NOMO-1 treated with DMSO at 0.1 percent for 48 hours (cell line): ENCODE measurements at regions not wholly inside any gene's neighbourhood (a gene's known extent, or its start where the extent isn't known, plus 50 kb on each side); places are given as distances from the start of the nearest gene placed in this dataset.
A peak's percentile ranks its signal among the peaks of the same experiment; 100 is the strongest.
"Not testable (repeated sequence)": the region's sequence is repeated elsewhere in the genome, so short reads cannot be mapped to it uniquely, and the experiment has no call there.

Experiments used
- DNase-seq: peaks from one replicate; lab custom pipeline; 2025; ENCODE audit not compliant: unreplicated experiment; lab: John Stamatoyannopoulos, UW

DNA sequence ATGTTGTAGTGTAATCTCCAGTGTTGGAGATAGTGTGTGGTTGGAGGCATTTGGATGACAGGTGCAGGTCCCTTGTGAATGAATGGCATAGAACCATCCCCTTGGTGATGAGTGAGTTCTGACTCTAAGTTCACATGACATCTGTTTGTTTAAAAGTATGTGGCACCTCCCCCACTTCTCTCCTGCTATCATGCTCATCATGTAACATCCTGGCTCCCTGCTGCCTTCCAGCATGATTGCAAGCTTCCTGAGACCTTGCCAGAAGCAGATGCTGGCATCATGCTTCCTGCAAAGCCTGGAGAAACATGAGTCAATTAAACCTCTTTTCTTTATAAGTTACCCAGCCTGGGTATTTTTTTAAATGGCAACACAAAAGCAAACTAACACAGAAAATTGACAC is 499.0 kb upstream of the SEMA3D start:
- no peak for DNase-seq

DNA sequence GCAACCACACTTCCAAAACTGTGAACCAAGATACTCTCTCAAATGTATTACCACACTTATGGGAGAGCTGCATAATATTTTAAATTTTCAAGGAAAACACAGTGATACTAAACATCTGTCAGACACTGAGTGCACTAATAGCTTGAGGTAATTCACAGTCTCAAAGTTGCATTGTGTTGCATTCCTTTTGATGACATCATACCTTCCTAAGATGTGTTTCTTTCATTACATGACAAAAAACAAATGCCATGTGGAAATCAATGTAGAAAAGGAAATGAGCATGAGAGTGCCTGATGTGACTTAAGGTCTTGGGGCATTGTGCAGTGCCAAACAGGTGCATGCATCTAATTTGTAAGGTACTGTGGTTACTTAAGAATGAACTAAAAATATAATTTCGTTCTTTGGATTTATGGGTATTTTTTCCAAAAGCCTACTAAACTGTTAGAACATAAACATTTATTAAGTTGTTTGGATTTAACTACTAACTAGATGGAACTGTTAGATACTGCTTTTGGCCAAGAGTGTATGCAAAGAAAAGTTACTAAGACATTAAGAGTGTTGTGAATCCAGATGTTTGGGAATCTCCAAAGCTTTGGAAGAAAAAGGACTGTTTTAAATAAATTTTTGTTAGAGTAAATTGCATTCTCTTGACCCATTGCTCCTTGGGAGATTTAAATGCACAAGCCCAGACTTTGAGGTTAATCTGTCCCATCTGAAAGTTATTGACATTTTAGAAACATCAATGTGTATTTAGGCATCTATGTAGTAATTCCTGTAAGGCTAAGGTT is 496.2 kb upstream of the SEMA3D start:
- no peak for DNase-seq

DNA sequence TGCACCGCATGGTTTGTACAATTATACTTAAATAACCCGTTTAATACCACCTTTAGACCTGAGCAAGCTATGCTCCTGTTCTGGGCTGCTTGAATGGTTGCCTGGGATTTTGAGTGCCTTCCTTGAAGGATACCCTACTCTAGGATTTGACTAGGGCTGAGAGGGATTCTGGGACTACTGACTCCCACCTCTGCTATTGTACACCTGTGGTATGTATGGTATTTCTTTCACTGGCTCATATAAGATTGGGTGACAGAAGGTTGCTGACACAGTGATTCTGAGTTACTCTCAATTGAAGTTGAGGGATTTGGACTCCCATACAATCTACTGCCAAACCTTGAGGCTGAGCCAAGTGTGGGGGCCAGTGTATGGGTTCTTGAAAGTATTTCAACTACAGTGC is 494.4 kb upstream of the SEMA3D start:
- no peak for DNase-seq

DNA sequence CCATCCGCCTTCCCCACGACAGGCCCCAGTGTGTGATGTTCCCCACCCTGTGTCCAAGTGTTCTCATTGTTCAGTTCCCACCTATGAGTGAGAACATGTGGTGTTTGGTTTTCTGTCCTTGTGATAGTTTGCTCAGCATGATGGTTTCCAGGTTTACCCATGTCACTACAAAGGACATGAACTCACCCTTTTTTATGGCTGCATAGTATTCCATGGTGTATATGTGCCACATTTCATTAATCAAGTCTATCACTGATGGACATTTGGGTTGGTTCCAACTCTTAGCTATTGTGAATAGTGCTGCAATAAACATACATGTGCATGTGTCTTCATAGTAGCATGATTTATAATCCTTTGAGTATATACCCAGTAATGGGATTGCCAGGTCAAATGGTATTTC is 488.2 kb upstream of the SEMA3D start:
- DNase-seq, result not testable (repeated sequence)

DNA sequence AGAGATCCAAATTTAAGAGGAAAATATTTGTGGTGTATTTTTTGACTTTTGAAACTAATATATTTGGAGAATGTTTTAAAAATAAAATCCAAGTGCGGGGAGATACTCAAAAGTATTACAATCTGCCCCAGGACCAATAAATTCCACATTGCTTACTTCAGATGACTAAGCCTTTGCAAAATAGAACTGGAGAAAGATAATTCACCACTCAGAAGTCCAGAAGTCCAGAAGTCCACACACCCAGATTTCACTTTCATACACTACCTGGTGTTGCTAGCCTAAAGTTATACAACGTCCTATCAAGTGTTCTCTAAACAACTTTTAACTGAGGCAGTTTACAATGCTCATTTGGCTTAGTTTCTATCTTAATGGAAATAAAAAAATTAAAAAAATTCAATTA is 487.0 kb upstream of the SEMA3D start:
- no peak for DNase-seq

DNA sequence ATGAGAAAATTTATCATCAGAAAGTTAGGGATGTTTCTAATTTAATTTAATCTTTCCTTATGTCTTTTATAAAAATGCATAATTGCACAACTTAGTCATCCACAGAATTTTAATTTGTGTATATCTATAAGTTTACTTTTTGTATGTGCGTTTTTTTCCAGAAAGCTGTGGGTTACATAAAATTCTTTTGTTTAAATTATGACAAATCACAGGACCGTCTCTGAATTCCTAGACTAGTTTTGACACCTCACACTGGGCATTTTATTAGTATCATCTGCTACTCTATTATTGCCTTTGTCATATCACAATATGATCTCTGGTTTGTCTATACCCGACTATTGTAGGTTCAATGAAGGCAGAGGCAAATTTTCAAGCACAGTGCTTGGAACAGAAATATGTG is 482.4 kb upstream of the SEMA3D start:
- no peak for DNase-seq

DNA sequence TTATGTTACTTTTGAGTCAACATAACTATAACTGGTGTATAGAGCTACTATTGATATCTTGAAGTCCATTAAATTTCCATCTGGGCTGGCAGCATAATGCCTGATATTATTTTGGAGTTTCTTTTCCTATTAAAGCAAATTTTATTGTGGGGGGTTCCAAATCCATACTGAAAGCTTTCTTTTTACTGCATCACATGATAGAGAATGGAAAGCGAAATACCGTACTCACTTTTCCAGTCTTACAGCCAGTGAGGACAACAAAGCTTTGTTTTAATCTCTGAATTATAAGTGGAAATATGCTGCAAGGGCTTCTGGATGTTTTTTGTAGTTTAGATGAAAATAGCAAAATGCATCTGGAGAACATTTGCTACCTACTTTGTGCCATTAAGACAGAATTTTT is 477.5 kb upstream of the SEMA3D start:
- no peak for DNase-seq

DNA sequence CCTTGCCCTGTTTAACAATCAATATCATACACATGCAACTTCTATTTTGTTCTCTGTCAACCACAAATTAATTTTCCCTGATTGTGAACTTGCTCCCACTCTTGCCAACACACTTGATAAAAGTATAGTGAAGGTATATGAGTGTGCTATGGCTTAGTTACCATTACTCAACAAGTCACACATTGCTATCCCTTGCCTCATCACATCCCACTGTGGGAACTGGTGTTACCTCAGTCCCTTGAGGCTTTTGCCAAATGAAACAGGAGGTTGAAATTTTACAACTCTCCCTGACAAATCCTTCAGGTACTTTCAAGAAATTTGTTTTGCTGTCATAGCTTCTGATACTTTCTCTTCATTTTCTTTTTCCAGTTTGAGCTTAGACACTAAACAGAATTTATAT is 472.5 kb upstream of the SEMA3D start:
- no peak for DNase-seq

DNA sequence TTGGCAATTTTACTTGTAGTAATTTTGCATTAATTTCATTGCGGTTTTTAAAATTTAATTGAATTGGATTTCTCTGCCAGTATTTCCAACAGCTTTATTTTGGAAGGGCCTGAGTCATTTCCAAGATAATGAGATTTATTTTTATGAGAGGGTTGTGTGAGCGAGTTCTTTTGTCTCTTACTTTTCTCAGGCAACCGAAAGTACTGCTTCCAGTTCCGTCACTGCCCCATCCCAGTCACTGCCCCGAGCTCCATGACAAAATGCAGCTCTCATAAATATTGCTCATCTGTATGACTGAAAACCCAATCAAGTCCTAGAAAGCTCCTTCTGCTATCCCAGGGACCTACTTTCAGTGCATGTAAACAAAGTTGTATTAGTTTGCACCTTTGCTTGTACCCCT is 468.4 kb upstream of the SEMA3D start:
- DNase-seq, result no peak

DNA sequence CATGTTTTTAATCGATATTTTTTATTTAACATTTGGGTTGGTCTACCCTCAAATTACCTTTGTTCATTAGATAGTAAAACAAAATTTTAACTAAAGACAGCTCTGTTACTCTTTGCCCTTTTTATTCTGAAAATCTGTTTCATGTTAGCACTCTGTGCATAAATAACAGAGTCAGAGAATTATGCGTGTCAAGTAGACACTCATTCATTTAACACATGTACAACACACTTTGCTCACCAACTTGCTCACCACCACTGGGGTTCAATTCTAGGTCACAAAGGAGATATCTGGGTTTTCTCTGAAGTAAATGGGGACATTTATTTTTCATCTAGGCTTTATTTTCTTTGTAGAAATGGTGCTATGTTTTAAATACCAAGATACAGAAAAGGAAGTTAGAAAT is 457.4 kb upstream of the SEMA3D start:
- DNase-seq, result no peak

DNA sequence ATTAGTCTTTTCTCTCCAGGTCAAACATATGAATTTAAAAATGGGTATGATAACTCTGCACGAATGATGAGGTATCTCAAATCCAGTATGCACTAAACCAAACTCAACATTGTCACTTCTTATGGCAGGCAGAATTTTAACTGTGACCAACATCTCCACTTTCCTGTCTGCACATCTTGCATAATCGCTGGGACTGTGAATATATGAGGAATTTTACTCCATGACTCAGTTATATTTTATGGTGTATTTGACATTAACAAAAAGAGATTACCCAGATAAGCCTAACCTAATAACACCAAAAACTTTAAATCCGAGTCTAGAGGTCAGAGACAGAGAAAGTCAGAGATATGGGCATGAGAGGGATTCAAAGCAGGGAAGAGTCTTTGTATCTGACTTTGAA is 454.5 kb upstream of the SEMA3D start:
- no peak for DNase-seq

DNA sequence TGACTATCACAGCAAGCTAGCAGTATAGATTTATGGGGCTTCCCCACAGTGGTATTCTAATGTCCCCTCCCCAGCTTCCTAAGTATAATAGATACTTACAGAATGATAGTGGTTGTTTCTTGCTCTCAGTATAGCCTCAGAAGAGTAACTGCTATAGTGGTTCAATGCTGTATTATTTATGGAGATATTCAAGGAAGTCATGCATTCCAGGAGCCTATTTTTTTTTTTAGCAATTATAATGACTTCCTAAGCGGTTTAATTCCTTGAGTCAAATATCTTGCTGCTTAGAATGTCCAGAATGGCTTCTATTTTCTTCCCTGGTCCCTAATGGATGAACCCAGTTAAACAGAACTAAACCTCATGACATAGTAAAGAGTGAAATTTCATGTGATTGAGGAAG is 451.5 kb upstream of the SEMA3D start:
- DNase-seq, result no peak

DNA sequence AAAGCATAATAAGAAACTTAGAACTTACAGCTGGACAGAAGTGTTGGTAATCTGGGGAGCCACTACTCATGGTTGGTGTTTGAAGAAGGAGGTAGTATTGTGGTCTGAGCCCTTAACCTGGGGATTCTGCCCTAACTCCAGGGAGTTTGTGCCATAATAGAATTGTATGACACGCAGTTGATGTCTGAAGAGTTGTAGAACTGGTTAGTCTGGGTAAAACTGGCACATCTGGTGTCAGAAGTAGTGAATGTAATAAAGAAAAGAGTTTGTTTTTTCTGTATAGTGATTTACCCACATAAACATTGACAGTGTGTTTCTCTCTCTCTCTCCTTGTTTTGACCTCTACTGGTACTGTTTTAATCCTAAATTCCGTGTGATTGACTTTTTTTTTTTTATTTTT is 448.1 kb upstream of the SEMA3D start:
- DNase-seq, result no peak

DNA sequence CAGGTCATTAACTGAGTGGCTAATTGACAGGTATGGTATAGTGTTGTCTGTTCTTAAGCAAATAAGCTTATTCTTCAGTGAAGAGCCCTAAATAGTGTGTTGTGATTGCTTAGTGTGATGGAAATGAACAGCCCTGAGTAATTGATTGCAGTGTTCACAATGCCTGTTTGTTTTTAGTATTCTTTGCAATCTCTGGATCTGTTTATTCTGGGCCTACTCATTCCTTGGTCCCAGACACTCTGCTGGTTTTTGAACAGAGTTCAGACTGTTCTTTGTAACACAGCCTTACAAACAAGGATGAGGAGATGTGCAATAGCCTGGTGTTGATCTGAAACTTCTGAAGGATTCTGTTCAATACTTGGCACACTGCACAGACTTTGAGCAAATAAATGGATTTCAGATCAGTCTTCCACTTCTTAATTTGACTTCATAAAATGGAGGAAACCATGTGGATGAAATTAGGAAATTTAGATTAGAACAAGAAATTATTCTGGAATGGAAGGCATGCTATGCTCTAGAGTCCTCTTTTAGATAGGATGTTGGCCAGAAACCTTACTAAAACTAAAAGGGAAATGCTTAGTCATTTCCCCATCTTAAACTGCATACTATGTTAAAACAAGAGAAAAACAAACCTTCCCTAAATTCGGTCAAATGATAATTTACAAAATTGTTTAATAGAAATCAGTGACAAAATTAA is 444.2 kb upstream of the SEMA3D start:
- peak; percentile 82 for DNase-seq

DNA sequence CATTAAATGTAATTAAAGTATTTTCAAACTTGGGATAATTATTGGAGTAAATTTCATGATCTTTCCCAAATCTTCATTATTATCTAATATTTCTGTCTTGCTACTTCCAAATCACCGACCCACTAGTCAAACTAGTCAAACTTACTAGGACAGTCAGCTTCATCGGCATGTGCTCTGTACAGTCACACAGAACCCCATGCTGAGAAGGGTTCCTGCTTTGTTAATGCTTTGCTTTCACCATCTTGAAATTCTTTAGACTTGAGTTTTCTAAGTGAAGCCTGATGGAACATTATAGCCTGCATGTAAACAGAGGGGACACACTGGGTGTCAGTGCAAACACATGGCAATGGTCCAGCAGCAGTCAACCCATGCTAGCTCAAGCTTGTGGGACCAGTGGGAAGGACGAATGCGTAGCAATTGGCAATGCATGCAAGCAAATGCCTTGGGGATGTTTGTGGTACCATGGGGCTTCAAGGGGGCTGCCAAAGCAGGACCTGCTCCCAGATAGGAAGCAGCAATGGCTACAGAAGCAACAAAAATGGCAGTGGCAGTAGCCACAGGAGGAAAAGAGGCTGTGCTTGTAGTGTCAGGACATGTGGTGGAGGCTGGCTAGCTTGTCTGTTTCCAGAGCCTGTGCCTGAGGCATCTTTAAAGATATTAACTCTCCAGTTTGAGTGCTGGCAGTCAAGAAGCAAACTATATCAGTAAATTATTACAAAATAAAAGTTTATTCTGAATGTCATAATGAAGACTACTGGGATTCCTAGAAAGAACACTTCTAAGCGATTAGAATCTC is 441.1 kb upstream of the SEMA3D start:
- DNase-seq, result no peak

DNA sequence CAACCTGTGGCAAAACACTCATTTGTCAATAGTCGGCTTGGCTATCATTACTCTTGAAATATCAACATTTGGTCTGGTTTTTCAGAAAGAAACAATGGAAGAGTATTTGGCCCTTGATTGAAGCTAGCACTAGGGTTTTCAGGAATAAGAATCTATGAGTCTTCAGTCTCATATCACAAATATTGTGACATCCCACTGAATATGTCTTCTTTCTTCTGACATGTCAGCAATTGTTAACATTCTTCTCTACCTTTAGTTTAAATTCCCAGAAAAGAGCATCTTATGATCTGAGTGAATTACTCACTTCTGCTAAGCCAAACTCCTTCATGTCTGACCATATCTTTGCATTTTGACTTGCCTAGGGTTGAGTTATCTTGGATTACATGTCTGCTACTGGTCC is 435.2 kb upstream of the SEMA3D start:
- no peak for DNase-seq

DNA sequence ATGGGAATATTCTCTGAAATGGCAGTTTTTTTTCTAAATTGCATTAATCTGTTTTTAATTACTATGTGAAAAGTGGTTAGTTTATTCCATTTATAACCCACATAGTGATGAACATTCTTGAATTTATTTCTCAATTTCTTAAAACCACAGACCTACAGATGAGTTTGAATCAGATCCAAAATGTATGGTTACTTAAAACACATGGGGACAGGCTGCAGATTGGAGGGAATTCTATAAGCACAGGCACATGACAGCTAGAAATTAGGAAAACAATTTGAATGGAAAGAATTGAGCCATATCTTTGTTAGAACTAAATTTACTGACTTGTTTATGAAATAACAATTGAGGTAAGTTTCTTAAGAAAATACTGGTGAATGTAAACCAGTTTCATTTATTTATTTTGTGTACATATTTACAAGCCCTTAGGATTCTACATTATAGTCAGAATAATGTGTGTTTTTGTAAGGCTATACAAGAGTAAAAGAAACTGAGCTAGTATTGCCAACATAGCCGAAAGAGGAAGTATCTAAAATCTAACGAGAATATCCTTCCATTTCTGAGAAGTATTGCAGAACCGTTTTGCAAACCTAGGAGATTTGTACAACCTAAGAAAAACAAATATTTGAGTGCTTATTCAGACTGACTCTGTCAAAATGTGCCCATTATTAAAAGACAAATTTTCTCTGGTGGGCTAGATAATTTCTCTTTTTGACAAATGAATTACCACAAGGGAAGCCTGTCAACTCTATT is 434.3 kb upstream of the SEMA3D start:
- DNase-seq, result peak; percentile 97

DNA sequence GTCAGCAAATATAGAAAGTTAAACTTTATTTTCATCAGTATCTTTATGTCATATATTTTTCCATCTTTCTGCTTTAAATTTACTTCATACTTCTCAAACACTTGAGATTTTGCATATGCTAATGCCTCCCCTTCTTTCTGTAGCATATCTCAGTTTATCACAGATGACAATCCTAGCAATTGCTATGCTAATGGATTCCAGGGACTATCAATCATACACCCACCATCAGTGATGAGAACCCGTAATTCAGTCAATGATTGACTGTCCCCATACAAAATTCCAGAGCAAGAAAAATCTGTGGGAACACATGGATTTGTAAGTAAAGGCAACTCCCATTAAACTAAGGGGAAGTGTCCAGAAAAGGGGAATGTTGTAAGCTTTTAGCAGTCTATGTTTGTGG is 432.4 kb upstream of the SEMA3D start:
- DNase-seq, result no peak

DNA sequence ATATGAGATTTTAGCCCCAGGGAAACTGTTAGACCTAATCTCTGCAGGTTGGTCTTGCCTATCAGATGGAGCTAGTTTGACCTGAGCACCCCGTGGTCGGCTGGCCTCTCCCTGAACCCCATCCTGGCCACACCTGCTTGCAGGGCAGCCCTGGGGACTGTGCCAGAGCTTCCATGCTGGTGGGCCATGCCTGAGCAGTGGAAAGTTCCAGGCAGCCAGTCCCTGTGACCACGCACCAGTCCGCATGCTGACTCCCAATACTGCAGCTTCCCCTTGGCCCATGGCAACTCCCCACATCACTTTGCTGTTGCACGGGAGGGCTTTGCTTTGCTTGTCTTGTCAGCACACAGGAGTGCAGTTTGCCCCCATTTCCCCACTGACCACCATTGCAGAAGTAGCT is 427.8 kb upstream of the SEMA3D start:
- no peak for DNase-seq

DNA sequence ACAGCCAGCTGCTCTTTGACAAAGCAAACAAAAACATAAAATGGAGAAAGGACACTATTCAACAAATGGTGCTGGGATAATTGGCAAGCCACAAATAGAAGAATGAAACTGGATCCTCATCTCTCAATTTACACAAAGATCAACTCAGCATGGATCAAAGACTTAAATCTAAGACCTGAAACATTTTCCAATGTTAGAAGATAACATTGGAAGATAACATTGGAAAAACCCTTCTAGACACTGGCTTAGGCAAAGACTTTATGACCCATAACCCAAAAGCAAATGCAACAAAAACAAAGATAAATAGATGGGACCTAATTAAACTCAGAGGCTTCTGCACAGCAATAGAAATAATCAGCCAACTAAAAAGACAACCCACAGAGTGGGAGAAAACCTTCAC is 425.7 kb upstream of the SEMA3D start:
- no peak for DNase-seq

DNA sequence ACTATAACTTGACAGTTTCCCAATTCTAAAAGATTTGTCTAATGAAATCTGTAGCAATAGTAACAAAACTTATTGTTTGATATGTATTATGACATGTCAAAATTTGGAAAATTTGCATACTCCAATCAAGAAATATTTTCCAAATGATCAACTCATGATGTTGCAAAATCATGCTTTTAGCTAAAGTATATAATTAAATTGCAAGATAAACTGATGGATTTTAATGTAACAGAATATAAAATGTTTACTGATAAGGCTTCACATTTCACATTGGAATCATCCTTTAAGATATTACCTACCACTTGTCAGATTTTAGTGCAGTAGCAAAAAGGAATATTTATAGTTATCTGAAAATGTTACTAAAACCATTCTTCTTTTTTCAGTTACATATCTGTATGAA is 421.9 kb upstream of the SEMA3D start:
- DNase-seq, result no peak
